H1 (cell line): ENCODE measurements at regions not wholly inside any gene's neighbourhood (a gene's known extent, or its start where the extent isn't known, plus 50 kb on each side); places are given as distances from the start of the nearest gene placed in this dataset.

Experiments
- CTCF ChIA-PET: fragments of 300-600 bp; sonication (Branson Sonifier 250); formaldehyde crosslinking; loops from one replicate; lab custom pipeline; 2021; ENCODE audit not compliant: partially characterized antibody; lab: Charles Lee
- POLR2A ChIA-PET: fragments of 300-600 bp; sonication (Branson Sonifier 250); formaldehyde crosslinking; loops from one replicate; lab custom pipeline; 2021; ENCODE audit warnings: inconsistent platforms; ENCODE audit not compliant: partially characterized antibody; lab: Charles Lee
- DNase-seq, 2 experiments: peaks; one replicate each; pipeline versions ENCODE4 v3.0.0 to v3.0.0-alpha.2; 2010 to 2022; ENCODE audit warnings: low spot score in 2 of 2, low read depth in 1 of 2, mixed read lengths in 1 of 2
- FAIRE-seq: peaks from 2 replicates; lab custom pipeline; 2011; peaks lifted over from hg19 to GRCh38; lab: Jason Lieb, UNC
- H2AFZ ChIP-seq: 2 replicates; pipeline ENCODE4 v1.8.1; 2012; ENCODE audit warnings: low read length, inconsistent platforms
- H2AK5ac ChIP-seq: 2 replicates; pipeline ENCODE4 v1.6.1; 2013; ENCODE audit warnings: low read depth, low read length
- H2BK120ac ChIP-seq: replicated peaks from 2 replicates; pipeline ENCODE3; 2013; ENCODE audit warnings: low read depth, low read length, inconsistent platforms
- H2BK12ac ChIP-seq: 2 replicates; pipeline ENCODE4 v1.6.1; 2013; ENCODE audit warnings: low read depth, low read length
- H2BK15ac ChIP-seq: 2 replicates; pipeline ENCODE4 v1.6.1; 2013; ENCODE audit warnings: low read length
- H2BK20ac ChIP-seq: 2 replicates; pipeline ENCODE4 v1.6.1; 2013; ENCODE audit warnings: low read length
- H2BK5ac ChIP-seq: 2 replicates; pipeline ENCODE4 v1.6.1; 2013; ENCODE audit warnings: low read depth, low read length
- H3K14ac ChIP-seq: 2 replicates; pipeline ENCODE4 v1.6.1; 2013; ENCODE audit warnings: inconsistent platforms; ENCODE audit not compliant: insufficient read length
- H3K18ac ChIP-seq: 2 replicates; pipeline ENCODE4 v1.6.1; 2013; ENCODE audit warnings: low read length; ENCODE audit errors: extremely low read depth
- H3K23ac ChIP-seq: 2 replicates; pipeline ENCODE4 v1.6.1; 2013; ENCODE audit warnings: inconsistent platforms; ENCODE audit not compliant: insufficient read length
- H3K23me2 ChIP-seq: 2 replicates; pipeline ENCODE4 v1.6.1; 2013; ENCODE audit warnings: low read depth, low read length
- H3K27ac ChIP-seq: 2 replicates; pipeline ENCODE4 v1.6.1; 2011; ENCODE audit warnings: low read depth, low read length, inconsistent platforms
- H3K27me3 ChIP-seq, 4 experiments: replicated peaks in 1 of 4; 1 replicate in 1 of 4; 2 replicates in 3 of 4; pipeline versions ENCODE4 v1.6.1 to v1.8.1; 2011 to 2013; ENCODE audit warnings: low read length in 3 of 4, mild to moderate bottlenecking in 3 of 4, inconsistent platforms in 2 of 4, mixed read lengths in 2 of 4, moderate library complexity in 1 of 4; ENCODE audit not compliant: control insufficient read depth in 3 of 4, insufficient read depth in 3 of 4; ENCODE audit errors: extremely low read depth in 1 of 4
- H3K36me3 ChIP-seq, 4 experiments: 2 replicates each; pipeline versions ENCODE4 v1.6.1 to v1.8.1; 2011 to 2013; ENCODE audit warnings: mild to moderate bottlenecking in 4 of 4, low read length in 3 of 4, moderate library complexity in 2 of 4, control low read depth in 1 of 4, inconsistent platforms in 1 of 4; ENCODE audit not compliant: insufficient read depth in 4 of 4, control insufficient read depth in 2 of 4
- H3K4ac ChIP-seq: replicated peaks from 2 replicates; pipeline ENCODE3; 2013; ENCODE audit warnings: low read length, low read depth, mixed read lengths, inconsistent platforms; ENCODE audit not compliant: insufficient read length
- H3K4me1 ChIP-seq, 4 experiments: replicated peaks in 1 of 4; 1 replicate in 1 of 4; 2 replicates in 3 of 4; pipeline versions ENCODE4 v1.6.1 to v1.8.1; 2011 to 2013; ENCODE audit warnings: low read length in 3 of 4, inconsistent platforms in 2 of 4, mixed read lengths in 1 of 4; ENCODE audit not compliant: insufficient read depth in 4 of 4, control insufficient read depth in 3 of 4
- H3K4me2 ChIP-seq, 2 experiments: 2 replicates each; pipeline versions ENCODE4 v1.6.1 to v1.8.1; 2011 to 2013; ENCODE audit warnings: low read depth in 2 of 2, low read length in 2 of 2, control low read depth in 1 of 2, inconsistent platforms in 1 of 2, mild to moderate bottlenecking in 1 of 2; ENCODE audit not compliant: insufficient read depth in 1 of 2
- H3K4me3 ChIP-seq, 4 experiments: fragments of 200-600, 300-600 bp in 1 of 4; sonication (generic), shearing (Covaris generic), sonication (Bioruptor Twin) in 1 of 4; 2 replicates each; pipeline versions ENCODE4 v1.5.1 to v1.8.1; 2011 to 2016; ENCODE audit warnings: low read length in 4 of 4, low read depth in 3 of 4, control low read depth in 2 of 4, inconsistent platforms in 2 of 4, mild to moderate bottlenecking in 2 of 4, mixed read lengths in 1 of 4, moderate library complexity in 1 of 4; ENCODE audit not compliant: insufficient read depth in 2 of 4; ENCODE audit errors: extremely low read depth in 1 of 4
- H3K56ac ChIP-seq: replicated peaks from 2 replicates; pipeline ENCODE3; 2013; ENCODE audit warnings: low read depth, mild to moderate bottlenecking, mixed read lengths, low read length, inconsistent platforms; ENCODE audit not compliant: insufficient read length
- H3K79me1 ChIP-seq: 2 replicates; pipeline ENCODE4 v1.6.1; 2013; ENCODE audit warnings: low read depth, low read length, control low read depth
- H3K79me2 ChIP-seq, 2 experiments: 2 replicates each; pipeline versions ENCODE4 v1.6.1 to v1.8.1; 2012 to 2013; ENCODE audit warnings: low read length in 2 of 2, mild to moderate bottlenecking in 2 of 2, inconsistent platforms in 1 of 2; ENCODE audit not compliant: insufficient read depth in 2 of 2, control insufficient read depth in 1 of 2
- H3K9ac ChIP-seq, 4 experiments: replicated peaks in 1 of 4; 1 replicate in 1 of 4; 2 replicates in 3 of 4; pipeline versions ENCODE4 v1.6.1 to v1.8.1; 2011 to 2013; ENCODE audit warnings: low read depth in 3 of 4, low read length in 3 of 4, control low read depth in 2 of 4, mild to moderate bottlenecking in 2 of 4, moderate library complexity in 2 of 4, inconsistent platforms in 1 of 4; ENCODE audit errors: extremely low read depth in 1 of 4
- H3K9me3 ChIP-seq, 2 experiments: 2 replicates each; pipeline versions ENCODE4 v1.6.1 to v1.8.1; 2012 to 2013; ENCODE audit warnings: mild to moderate bottlenecking in 2 of 2, moderate library complexity in 2 of 2, control low read depth in 1 of 2, inconsistent platforms in 1 of 2, low read depth in 1 of 2, low read length in 1 of 2, mixed read lengths in 1 of 2; ENCODE audit not compliant: insufficient read depth in 2 of 2
- H4K20me1 ChIP-seq, 2 experiments: replicated peaks in 1 of 2; 2 replicates each; pipeline versions ENCODE3 to v1.8.1; 2011 to 2013; ENCODE audit warnings: inconsistent platforms in 2 of 2, low read length in 2 of 2, mild to moderate bottlenecking in 1 of 2; ENCODE audit not compliant: insufficient read depth in 2 of 2, control insufficient read depth in 1 of 2
- H4K5ac ChIP-seq: 2 replicates; pipeline ENCODE4 v1.6.1; 2013; ENCODE audit warnings: low read length, low read depth, mixed read lengths, inconsistent platforms; ENCODE audit not compliant: insufficient read length
- H4K8ac ChIP-seq: 2 replicates; pipeline ENCODE4 v1.8.0; 2013; ENCODE audit warnings: mild to moderate bottlenecking, moderate library complexity, low read length, inconsistent platforms; ENCODE audit not compliant: insufficient read depth; ENCODE audit errors: extremely low read depth
- H4K91ac ChIP-seq: replicated peaks from 2 replicates; pipeline ENCODE3; 2013; ENCODE audit warnings: low read length, mixed read lengths, inconsistent platforms; ENCODE audit not compliant: insufficient read length
- CTCF ChIP-seq, 3 experiments: IDR thresholded peaks; 1 replicate in 2 of 3; 2 replicates in 1 of 3; pipeline versions ENCODE4 v1.5.1 to v1.6.1; 2011; ENCODE audit warnings: low read length in 3 of 3, mild to moderate bottlenecking in 3 of 3, inconsistent platforms in 2 of 3, low read depth in 1 of 3, moderate library complexity in 1 of 3; ENCODE audit not compliant: insufficient read depth in 1 of 3; ENCODE audit errors: control extremely low read depth in 1 of 3
- JUND ChIP-seq: IDR thresholded peaks from 2 replicates; pipeline ENCODE4 v1.6.1; 2011; ENCODE audit warnings: mild to moderate bottlenecking, improper control_type of control experiment, low read length
- RAD21 ChIP-seq, 2 experiments: IDR thresholded peaks in 1 of 2; conservative IDR thresholded peaks in 1 of 2; 2 replicates each; pipeline ENCODE4 v1.6.1; 2011; ENCODE audit warnings: low read depth in 2 of 2, low read length in 2 of 2, improper control_type of control experiment in 1 of 2, inconsistent platforms in 1 of 2, mild to moderate bottlenecking in 1 of 2, moderate library complexity in 1 of 2
- SIRT6 ChIP-seq: IDR thresholded peaks from one replicate; pipeline ENCODE4 v1.7.1; 2012; ENCODE audit warnings: low read length, inconsistent platforms
- TAF7 ChIP-seq: optimal IDR thresholded peaks from 2 replicates; pipeline ENCODE3; 2011; ENCODE audit warnings: low read depth, mild to moderate bottlenecking, inconsistent platforms, low read length, moderate library complexity, borderline replicate concordance
- TBP ChIP-seq: IDR thresholded peaks from 2 replicates; pipeline ENCODE4 v1.6.1; 2011; ENCODE audit warnings: low read depth, low read length, improper control_type of control experiment
- YY1 ChIP-seq: IDR thresholded peaks from 2 replicates; pipeline ENCODE4 v1.6.1; 2011; ENCODE audit warnings: low read depth, mild to moderate bottlenecking, low read length
- WGBS, 2 experiments: shearing (Covaris generic) in 1 of 2; methylation state at CpG; one replicate each; pipeline versions ENCODE4 v1.1.6 to v1.1.7; 2013 to 2015; ENCODE audit warnings: low lambda C conversion rate in 2 of 2, mixed read lengths in 2 of 2, inconsistent platforms in 1 of 2, low coverage in 1 of 2, missing lambda C conversion rate in 1 of 2; ENCODE audit not compliant: insufficient replicate concordance in 2 of 2, insufficient coverage in 1 of 2, insufficient read length in 1 of 2; ENCODE audit errors: extremely low coverage in 1 of 2, missing lambda C conversion rate in 1 of 2; 5-methylcytosine and 5-hydroxymethylcytosine counted together

- Histone ChIP-seq H4K91ac (no peak overlapping the region), H3K79me2 (no peaks in the 10 kb centered on the region), H3K79me1 (no peaks in the 10 kb centered on the region), H3K9me3 (no peaks in the 10 kb centered on the region), H2AFZ (no peak overlapping the region), H3K27me3 (no peaks in the 10 kb centered on the region), H2BK15ac (no peak overlapping the region), H3K23ac (no peak overlapping the region), H3K56ac (no peak overlapping the region), H4K8ac (no peak overlapping the region), H3K4me1 (no peaks in the 10 kb centered on the region), H3K4ac (no peak overlapping the region), H2BK12ac (no peak overlapping the region), H3K4me2 (no peak overlapping the region), H4K5ac (no peak overlapping the region), H3K27ac (no peak overlapping the region), H3K9ac (no peak overlapping the region), H4K20me1 (no peaks in the 10 kb centered on the region), H3K18ac (no peak overlapping the region), H2BK5ac (no peak overlapping the region), H3K36me3 (no peaks in the 10 kb centered on the region), H3K14ac (no peak overlapping the region), H2BK120ac (no peak overlapping the region), H2AK5ac (no peak overlapping the region), H2BK20ac (no peak overlapping the region), H3K23me2 (no peaks in the 10 kb centered on the region), H3K4me3 (no peak overlapping the region)
- WGBS, 2 experiments = 94% methylated on average over 5 of the region's 6 CpGs; no CpG with 5 or more reads in 1 of the 2 experiments
- FAIRE-seq = no peak
- CTCF ChIA-PET = interaction anchor here (0.5 to 0.8 kb wide), 2 partner anchors 23 to 164 kb away, joined by 3 to 4 read pairs; no protein-coding TSS in a partner anchor
- POLR2A ChIA-PET = no interaction called here
- TF ChIP-seq SIRT6 (no peak), JUND (no peak), TAF7 (no peak), YY1 (no peak), CTCF (IDR thresholded peaks at IDR 0.05; ENCODE audit: control extremely low read depth in 1 of 3, insufficient read depth in 1 of 3, low read depth in 1 of 3, low read length in 3 of 3) (no peak), RAD21 (IDR thresholded peaks at IDR 0.05 in 1 of 2, conservative IDR thresholded peaks at IDR 0.05 in 1 of 2; ENCODE audit: low read depth in 2 of 2, low read length in 2 of 2) (no peak), TBP (no peak)
- DNase-seq = no peak
These were observed 216.4 kb downstream of the SLITRK5 start for GRCh38 chr13:87887459-87888123.
